ENCODE measurements at regions not wholly inside any gene's neighbourhood (a gene's known extent, or its start where the extent isn't known, plus 50 kb on each side); places are given as distances from the start of the nearest gene placed in this dataset.

GRCh38 chr10:118148247-118148646, 101.5 kb upstream of the RAB11FIP2 start:
- TF ChIP-seq CTCF (IDR thresholded peaks at IDR 0.05; ENCODE audit: insufficient read depth, low read length) (no peak), REST (IDR thresholded peaks at IDR 0.05; ENCODE audit: insufficient replicate concordance, low read depth) (no peak), POLR2AphosphoS5 (IDR thresholded peaks at IDR 0.05; ENCODE audit: low read depth) (no peak), GABPA (IDR thresholded peaks at IDR 0.05; ENCODE audit: low read depth) (no peak), SPI1 (IDR thresholded peaks at IDR 0.05; ENCODE audit: borderline replicate concordance, low read depth) (no peak)

All from HL-60 (cell line).